GM18870 (cell line): ENCODE measurements at regions not wholly inside any gene's neighbourhood (a gene's known extent, or its start where the extent isn't known, plus 50 kb on each side); places are given as distances from the start of the nearest gene placed in this dataset.
"Not testable (repeated sequence)": the region's sequence is repeated elsewhere in the genome, so short reads cannot be mapped to it uniquely, and the experiment has no call there.

Experiments
- ATAC-seq: cut with Tn5 transposase; IDR thresholded peaks from one replicate; pipeline ENCODE4 v1.9.1; 2021; ENCODE audit warnings: moderate library complexity; ENCODE audit not compliant: unreplicated experiment

DNA sequence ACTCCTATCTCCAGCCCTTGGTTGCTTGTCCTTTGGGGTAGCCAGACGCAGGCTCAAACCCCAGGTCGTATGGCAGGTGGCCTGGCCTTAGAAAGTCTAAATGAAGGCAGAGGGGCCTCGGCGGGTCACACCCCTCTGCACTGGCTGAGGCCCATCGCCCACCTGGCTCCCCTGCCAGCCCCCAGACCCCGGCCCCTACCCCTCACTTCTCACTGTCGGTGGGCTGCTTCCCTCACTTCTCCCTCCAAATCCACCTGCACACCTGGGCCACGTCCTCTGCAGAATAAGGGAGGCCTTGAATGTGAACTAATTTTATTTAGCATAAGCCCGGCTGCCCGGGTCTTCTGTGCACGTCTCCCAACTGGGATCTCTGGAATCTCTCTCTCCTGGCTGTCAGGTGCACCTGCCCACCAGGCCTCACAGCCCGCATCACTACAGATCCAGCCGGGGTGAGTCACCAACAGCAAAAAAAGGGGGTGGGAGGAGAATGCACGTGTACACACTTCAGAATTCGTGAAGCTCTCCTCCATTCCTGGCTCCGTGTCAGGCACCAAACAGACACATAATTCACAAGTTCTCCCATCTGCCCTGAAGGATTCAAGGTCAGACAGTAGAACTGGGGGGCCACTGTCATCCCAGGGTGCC is 107.5 kb upstream of the SIM2 start:
- no peak for ATAC-seq

DNA sequence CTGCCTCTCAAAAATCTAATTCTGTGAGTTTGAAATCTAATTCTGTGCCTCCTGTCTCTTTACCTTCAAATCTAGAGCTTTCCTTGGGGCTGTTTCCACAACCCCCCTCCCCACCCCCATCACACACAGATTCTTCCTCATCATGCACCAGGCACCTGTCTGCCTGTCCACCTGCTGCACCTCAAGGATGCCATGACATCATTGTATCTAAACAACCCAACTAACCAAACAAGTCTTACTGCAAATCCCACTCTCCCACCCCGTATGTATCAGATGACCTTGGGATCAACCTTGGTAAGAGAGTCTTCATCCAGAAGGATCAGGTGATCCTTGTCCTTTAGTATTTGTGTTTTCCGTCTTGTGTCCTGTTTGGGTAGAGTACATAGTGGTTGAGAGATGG is 102.7 kb upstream of the SIM2 start:
- ATAC-seq = no peak

DNA sequence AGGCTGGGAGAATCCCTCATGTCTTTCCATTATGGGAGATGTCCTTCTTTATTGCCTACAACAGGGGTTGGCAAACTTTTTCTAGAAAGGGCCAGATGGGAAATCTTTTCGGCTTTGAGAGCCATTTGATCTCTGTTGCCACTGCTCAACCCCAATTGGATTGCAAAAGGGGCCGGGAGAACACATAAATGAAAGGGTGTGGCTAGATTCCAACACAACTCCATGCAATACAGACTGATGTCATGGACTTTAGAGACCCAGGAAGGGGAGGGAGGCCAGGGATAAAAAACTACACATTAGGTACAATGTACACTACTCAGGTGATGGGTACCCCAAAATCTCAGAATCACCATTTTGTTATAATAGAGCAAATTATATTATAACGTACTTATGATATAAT is 97.6 kb upstream of the SIM2 start:
- no peak for ATAC-seq

DNA sequence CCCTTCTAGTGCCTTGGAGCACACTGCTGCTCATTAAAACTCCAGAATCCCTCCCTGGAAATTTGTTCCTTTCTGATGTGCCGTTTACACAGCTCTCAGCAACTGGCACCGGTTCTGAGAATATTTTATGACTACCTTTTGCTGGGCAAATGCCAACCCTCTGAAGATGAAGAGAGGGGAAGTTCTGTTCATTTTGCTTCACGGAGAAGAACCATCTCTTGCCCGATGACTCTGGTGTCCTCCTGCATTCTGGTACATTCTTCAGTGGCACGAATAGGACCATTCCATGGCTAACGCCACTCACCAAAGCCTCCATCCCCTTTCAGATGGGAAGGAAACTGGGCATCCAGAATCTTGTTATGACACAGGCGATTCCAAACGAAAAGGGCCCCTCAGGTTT is 96.2 kb upstream of the SIM2 start:
- no peak for ATAC-seq

DNA sequence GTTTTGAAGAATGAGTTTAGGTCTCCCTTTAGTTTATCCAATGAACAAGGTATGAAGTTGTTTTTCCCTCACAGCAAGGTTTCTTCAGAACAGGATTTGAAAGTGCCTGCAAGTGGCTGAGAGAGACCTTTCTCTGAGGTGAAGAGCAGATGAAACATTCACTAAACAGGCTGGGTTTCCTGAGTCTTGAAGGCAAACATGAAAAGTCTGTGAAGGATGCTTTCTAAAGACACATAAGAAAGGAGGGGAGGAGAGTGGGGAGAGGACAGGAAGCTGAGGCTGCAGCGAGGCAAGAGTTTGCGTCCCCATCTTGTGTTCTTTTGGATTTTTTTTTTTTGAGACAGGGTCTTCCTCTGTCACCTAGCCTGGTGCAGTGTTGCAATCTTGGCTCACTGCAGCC is 95.7 kb upstream of the SIM2 start:
- ATAC-seq = no peak

DNA sequence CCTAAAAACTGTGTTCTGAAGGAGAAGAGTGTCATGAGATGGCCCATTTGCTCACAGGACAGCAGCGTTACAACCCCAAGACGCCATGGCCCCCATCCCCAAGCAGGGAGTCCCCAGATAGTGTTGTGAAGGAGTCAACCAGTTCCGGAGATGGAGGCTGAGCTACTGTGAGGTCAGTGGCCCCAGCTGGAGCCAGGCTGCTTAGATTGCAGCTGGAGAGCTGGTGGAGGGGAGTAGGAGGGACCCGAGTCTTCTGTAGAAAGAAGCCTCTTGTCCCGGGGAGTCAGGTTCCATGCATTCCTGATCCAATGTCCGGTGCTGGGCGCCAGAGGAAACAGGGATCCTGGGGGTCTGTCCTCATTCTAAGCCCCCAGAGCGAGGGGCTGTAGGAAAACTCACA is 93.5 kb upstream of the SIM2 start:
- no peak for ATAC-seq

DNA sequence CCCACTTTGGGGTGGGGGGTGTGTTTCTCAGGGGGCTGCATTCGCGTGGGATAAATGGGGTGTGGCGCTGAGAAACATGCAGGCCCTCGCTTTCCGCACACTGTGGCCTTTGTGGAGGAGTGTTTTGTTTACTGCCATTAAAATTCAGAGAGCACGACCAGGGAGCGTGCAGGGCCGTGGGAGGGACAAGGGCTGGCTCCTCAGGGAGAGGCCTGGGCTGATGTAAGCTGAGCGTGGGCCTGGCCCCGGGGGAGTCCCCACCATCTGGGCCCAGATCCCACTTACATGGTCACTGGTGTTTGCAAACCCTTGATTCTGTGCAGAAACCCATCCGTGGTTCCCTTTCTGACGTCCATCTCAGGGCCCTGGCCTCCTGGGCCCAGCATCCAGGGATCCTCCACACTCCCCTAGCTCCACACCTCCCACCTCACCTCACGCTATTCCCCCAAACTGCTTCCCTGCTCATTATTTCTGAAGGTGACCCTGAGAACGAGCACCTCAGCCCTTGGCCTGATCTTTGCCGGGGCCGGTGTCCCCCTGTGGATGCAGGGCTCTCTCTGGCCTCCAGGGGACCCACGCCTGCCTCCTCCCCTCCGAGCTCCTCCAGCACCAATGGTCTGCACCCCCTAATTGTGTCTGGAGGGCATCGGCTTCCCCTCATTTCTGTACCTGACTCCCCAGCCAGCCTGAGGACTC is 92.5 kb upstream of the SIM2 start:
- no peak for ATAC-seq

DNA sequence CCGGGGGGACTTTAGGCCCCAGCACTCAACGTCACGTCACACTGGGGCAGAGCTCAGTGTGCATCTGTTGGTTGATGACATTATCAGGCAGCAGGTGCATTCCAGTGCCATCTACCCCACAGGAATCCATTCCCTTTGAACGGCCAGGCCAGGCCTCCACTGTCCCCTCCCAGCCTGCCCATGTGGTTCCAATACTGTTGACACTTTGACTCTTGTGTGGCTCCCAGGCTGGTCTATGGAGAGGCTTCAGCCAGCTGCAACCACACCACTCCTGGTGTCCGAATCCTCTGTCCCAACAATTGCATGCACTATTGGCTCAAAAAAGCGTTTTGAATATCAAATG is 92.0 kb upstream of the SIM2 start:
- no peak for ATAC-seq

DNA sequence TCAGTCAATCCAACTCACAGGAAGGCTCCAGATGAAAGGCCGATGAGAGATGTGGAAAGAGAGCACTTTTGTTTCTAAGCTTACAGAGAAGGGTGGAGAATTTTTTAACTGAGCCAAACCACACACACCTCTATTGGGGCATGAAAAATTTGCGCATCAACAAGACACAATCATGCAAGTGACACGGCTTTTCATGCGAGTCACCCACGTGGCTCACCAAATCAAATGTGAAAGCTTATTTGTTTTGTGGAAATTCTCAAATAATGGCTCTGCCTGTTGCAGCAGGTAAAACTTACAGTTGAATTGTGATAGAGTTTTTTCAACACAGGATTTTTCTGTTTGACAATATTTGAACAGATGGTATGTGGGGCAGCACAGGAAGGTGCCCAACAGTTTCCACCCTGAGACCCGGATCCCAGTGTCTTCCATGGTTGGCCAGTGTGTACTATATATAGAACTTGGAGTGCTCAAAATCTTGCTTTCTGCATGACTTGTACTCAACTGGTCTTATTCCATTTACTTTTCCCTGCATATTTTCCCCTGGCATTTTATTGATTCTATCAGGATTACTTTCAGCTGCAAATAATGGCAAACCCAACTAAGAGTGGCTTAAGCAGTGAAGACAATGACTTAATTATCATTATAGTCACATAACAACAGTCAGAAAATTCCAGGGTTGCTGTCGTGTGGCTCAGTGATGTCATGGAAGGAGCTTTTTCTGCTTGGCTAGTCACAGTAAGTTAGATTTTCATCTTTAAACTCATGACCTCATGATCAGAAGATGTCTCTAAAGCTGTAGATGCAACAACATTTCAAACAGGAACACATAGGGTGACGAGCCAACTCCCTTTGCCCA is 90.6 kb upstream of the SIM2 start:
- ATAC-seq = no peak

DNA sequence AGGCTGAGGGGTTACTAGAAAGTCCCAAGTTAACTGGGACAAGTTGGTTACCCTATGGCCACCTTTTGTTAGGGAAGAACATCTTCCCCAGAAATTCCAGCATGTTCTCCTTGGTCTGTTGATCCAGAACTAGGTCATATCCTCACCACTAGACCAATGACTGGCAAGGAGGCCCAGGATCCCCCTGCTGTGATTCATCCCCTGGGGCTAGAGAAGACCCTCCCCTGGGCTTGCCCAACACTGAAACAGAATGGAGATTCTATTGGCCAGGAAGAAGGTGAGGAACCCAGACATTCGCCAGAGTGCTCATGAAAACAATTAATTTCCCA is 90.1 kb upstream of the SIM2 start:
- ATAC-seq = no peak

DNA sequence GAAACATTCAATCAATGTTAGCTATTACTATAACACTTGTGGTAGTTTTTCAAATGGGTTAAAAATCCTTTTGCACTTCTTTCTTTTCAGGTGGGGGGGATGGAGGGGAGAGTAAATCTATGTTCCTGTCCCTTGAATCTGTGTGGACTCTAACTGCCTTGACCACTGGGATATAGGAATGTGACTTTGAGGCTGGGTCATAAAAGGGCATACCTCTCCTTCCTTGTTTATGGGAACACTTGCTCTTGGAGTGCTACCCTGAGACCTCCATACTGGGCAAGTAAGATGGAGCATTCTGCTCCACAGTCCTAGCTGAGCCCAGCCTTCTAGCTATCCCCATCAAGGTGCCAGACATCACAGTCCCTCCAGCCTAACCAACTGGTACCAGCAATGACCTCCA is 89.3 kb upstream of the SIM2 start:
- no peak for ATAC-seq

DNA sequence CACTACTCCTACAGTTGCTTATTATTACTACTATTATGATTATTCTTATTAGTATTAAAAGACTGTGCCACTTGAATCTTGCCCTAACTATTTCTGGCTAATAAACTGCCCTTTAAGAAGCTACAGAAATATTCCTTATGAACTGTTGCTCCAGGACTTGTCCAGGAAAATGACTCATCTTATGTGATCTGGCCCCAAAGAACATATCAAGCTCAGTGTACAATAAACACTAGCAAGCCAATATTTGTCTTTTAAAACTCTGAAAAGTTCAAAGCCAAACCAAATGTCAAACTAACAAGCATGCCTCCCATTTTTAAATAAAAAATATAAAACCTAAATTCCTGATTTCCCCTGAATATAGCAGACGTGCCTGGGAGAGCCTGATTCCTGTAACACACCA is 88.7 kb upstream of the SIM2 start:
- no peak for ATAC-seq

DNA sequence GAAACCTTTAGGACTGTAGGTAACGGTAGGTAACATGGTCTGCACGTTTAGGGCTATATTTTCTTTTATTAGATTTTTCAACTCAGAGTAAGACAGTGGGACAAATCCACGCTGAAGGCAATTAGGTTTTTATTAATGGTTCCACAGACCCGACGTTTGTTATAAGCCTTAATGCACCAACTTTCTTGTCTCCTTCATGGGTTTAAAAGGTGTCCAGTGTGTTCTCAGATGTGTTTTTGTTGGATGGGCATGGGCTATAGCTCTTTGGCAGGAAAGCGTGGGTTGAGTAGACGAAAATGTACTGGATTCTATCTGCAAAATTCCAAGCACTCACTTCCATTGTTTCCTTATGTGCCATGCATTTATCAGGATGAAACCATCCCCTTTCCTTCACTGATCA is 88.0 kb upstream of the SIM2 start:
- no peak for ATAC-seq

DNA sequence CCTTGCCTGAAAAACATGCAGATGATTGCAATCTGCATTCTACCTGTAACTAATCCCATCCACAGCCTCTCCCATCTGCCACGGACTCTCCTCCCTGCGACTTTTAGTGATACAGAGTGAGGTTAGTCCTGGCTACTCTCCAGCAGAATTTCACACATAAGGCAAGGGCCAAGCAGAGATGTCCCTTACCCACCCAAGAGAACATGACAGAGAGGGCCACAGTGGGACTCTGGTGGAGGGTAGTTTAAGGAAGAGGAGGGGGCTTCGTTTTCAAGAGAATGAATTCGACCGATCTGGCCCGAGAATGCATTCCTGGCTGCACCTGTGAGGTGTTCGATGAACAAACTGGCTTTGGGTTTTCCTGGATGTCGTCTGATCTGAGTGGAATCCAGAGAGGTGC is 87.5 kb upstream of the SIM2 start:
- no peak for ATAC-seq

DNA sequence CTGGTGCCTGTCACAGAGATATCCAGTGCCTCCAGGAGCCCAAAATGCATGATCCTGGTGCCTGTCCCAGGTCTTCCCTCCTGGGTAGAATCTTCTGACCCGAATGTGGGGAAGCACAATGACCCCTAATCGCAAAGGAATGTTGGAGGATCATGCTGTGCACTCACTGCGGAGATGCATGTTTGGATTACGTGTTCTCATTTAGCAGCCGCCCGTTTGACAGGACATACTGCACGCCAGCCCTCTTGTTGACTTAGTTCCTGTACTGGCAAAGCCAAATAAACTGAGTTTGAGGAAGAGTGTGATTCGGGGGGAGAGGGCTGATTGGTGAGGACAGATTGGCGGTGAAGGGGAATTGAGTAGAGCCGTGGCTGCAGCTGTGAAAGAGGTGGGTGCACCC is 85.9 kb upstream of the SIM2 start:
- no peak for ATAC-seq

DNA sequence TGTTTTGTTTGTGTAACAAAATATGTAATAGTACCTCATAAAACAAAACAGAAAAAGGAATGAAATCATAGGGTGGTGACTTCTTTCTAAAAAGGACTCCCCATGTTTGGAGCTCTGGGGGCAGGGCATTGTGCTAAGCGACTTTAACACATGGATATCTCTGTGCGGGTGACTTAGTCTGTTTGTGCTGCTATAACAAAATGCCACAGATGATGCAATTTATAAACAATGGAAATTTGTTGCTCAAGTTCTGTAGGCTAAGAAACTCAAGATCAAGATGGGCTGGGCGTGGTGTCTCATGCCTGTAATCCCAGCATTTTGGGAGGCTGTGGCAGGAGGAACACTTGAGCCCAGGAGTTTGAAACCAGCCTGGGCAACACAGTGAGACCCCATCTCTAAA is 85.4 kb upstream of the SIM2 start:
- ATAC-seq = no peak

DNA sequence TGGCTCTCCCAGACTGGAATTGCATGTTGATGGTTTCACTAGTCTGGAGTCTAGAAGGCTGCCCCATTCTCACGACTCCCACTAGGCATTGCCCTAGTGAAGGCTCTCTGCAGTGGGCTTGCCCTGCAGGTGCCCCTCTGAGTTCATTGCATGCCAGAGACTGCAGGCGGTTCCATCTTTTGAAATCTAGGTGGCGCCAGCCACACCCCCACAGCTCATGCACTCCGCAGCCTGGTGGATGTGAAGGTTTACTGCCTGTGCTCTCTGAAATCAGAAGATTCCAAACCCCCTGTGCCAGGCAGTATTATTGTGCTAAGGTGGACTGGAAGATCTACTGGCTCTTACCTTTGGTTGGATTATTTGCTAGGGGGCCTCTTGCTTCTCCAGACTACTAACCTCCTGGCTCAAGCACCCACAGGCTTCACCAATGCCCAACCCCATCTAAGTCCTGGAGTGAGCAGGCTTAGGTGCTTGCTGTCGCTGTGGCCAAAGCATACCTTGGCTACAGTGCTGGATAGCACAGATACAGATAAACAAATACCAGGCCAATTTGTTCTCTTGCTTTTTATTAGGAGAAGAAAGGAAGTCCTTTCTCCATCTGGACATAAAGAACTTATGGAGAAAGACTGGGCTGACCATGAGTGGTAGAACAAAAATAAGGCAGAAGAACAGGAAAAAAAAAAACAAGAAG is 83.5 kb upstream of the SIM2 start:
- ATAC-seq = no peak

DNA sequence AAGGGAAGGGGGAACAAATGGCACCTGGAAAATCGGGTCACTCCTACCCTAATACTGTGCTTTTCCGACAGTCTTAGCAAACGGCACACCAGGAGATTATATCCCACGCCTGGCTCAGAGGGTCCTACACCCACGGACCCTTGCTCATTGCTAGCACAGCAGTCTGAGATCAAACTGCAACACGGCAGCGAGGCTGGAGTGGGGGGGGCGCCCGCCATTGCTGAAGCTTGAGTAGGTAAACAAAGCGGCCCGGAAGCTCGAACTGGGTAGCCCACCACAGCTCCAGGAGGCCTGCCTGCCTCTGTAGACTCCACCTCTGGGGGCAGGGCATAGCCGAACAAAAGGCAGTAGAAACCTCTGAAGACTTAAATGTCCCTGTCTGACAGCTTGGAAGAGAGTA is 82.1 kb upstream of the SIM2 start:
- not testable (repeated sequence) for ATAC-seq

DNA sequence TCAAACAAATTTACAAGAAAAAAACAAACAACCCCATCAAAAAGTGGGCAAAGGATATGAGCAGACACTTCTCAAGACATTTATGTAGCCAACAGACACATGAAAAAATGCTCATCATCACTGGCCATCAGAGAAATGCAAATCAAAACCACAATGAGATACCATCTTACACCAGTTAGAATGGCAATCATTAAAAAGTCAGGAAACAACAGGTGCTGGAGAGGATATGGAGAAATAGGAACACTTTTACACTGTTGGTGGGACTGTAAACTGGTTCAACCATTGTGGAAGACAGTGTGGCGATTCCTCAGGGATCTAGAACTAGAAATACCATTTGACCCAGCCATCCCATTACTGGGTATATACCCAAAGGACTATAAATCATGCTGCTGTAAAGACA is 77.1 kb upstream of the SIM2 start:
- not testable (repeated sequence) for ATAC-seq

DNA sequence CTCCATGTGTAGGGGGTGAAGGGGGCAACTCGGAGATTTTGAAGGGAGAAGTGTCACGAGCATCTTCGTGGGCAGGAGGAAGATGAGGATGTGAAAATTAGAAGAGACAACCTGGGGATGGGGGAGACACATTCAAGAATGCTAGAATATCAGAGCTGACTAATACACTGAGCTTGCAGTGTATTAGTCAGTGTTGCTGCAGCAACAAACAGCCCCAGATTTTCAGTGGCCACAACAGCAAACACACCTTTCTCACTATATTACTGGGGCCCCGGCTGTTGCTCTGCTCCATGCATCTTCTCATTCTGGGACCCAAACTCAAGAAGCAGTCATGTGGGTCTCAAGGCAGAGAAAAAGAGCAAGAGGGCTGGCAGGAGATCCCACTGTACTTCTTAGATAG is 74.8 kb upstream of the SIM2 start:
- ATAC-seq = no peak

DNA sequence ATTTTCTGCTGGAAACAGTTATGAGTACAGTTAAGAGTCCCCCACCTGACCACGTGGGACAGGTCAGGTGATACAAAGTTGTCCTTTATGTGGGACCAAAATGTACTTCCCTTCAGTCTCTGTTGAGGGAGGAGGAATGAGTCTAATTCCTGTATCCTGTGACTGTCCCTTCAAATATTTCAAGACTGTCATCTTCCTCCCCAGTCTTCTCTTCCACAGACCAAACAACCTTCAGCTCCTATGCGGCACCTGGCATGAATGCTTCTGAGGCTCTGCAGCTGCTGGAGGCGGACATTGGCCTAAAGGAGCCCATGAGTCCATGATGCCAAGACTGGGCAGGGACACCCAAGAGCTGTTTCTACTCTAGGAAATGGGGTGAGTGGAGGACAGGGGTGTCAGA is 72.1 kb upstream of the SIM2 start:
- ATAC-seq = no peak

DNA sequence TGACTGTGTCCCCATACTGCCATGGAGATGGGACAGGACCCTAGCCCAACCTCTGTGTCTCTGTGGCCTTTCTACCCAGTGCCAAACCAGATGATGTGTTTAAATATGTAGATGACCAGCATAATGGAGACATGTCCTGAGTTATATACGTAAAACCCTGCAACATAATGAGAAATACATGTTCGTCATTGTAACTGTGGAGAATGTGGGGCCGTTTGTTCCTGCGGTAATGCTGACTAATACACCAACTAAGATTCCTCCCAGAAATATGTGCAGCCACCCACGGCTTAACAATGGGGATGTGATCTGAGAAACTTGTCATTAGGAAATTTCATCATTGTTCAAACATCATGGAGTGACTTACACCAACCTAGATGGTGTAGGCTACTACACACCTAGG is 71.7 kb upstream of the SIM2 start:
- no peak for ATAC-seq
